ENCODE measurements at regions not wholly inside any gene's neighbourhood (a gene's known extent, or its start where the extent isn't known, plus 50 kb on each side); places are given as distances from the start of the nearest gene placed in this dataset.
"Not testable (repeated sequence)": the region's sequence is repeated elsewhere in the genome, so short reads cannot be mapped to it uniquely, and the experiment has no call there.

GRCh38 chr3:21020043-21020442 lies 731.0 kb downstream of the ZNF385D start:
- DNase-seq (ENCODE audit: low read depth) = no peak

GRCh38 chr3:21017115-21017852 lies 733.7 kb downstream of the ZNF385D start:
- no peak for DNase-seq (ENCODE audit: low read depth)

GRCh38 chr3:21013566-21013965 lies 737.4 kb downstream of the ZNF385D start:
- DNase-seq (ENCODE audit: low read depth) = no peak

- no peak for DNase-seq (ENCODE audit: low read depth)
These were observed 751.3 kb downstream of the ZNF385D start for GRCh38 chr3:20999661-21000060.

GRCh38 chr3:20997183-20997582 lies 753.8 kb downstream of the ZNF385D start:
- no peak for DNase-seq (ENCODE audit: low read depth)

GRCh38 chr3:20990896-20991295 lies 760.1 kb downstream of the ZNF385D start:
- no peak for DNase-seq (ENCODE audit: low read depth)

- not testable (repeated sequence) for DNase-seq (ENCODE audit: low read depth)
These were observed 761.4 kb downstream of the ZNF385D start for GRCh38 chr3:20989653-20990052.

GRCh38 chr3:20984594-20985205 lies 766.3 kb downstream of the ZNF385D start:
- no peak for DNase-seq (ENCODE audit: low read depth)

- no peak for DNase-seq (ENCODE audit: low read depth)
These were observed 775.8 kb downstream of the ZNF385D start for GRCh38 chr3:20975188-20975651.

- no peak for DNase-seq (ENCODE audit: low read depth)
These were observed 776.6 kb downstream of the ZNF385D start for GRCh38 chr3:20974396-20974795.

- DNase-seq (ENCODE audit: low read depth) = not testable (repeated sequence)
These were observed 780.2 kb downstream of the ZNF385D start for GRCh38 chr3:20970807-20971206.

- DNase-seq (ENCODE audit: low read depth) = not testable (repeated sequence)
These were observed 781.5 kb upstream of the SGO1 start for GRCh38 chr3:20967485-20967884.

GRCh38 chr3:20958161-20958560 lies 772.2 kb upstream of the SGO1 start:
- no peak for DNase-seq (ENCODE audit: low read depth)

- no peak for DNase-seq (ENCODE audit: low read depth)
These were observed 759.9 kb upstream of the SGO1 start for GRCh38 chr3:20945892-20946291.

GRCh38 chr3:20935791-20936190 lies 749.8 kb upstream of the SGO1 start:
- no peak for DNase-seq (ENCODE audit: low read depth)

- no peak for DNase-seq (ENCODE audit: low read depth)
These were observed 745.8 kb upstream of the SGO1 start for GRCh38 chr3:20931834-20932233.

- DNase-seq (ENCODE audit: low read depth) = peak; percentile 6
These were observed 744.0 kb upstream of the SGO1 start for GRCh38 chr3:20930034-20930433.

GRCh38 chr3:20924646-20925385 lies 738.8 kb upstream of the SGO1 start:
- no peak for DNase-seq (ENCODE audit: low read depth)

GRCh38 chr3:20921112-20921511 lies 735.1 kb upstream of the SGO1 start:
- DNase-seq (ENCODE audit: low read depth) = not testable (repeated sequence)

- DNase-seq (ENCODE audit: low read depth) = no peak
These were observed 731.1 kb upstream of the SGO1 start for GRCh38 chr3:20916951-20917606.

- no peak for DNase-seq (ENCODE audit: low read depth)
These were observed 728.3 kb upstream of the SGO1 start for GRCh38 chr3:20914310-20914709.

GRCh38 chr3:20912406-20912805 lies 726.4 kb upstream of the SGO1 start:
- no peak for DNase-seq (ENCODE audit: low read depth)
